Activated T-cell treated with anti-CD3 and anti-CD28 coated beads for 1 hour (primary cell): ENCODE measurements at regions not wholly inside any gene's neighbourhood (a gene's known extent, or its start where the extent isn't known, plus 50 kb on each side); places are given as distances from the start of the nearest gene placed in this dataset.
"Not testable (repeated sequence)": the region's sequence is repeated elsewhere in the genome, so short reads cannot be mapped to it uniquely, and the experiment has no call there.

ENCODE experiments used
- DNase-seq: peaks from one replicate; pipeline ENCODE4 v3.0.0-alpha.2; 2020; ENCODE audit warnings: low read depth

- no peak for DNase-seq
These were observed 392.1 kb upstream of the SALL1 start for GRCh38 chr16:51542981-51543815.

DNA sequence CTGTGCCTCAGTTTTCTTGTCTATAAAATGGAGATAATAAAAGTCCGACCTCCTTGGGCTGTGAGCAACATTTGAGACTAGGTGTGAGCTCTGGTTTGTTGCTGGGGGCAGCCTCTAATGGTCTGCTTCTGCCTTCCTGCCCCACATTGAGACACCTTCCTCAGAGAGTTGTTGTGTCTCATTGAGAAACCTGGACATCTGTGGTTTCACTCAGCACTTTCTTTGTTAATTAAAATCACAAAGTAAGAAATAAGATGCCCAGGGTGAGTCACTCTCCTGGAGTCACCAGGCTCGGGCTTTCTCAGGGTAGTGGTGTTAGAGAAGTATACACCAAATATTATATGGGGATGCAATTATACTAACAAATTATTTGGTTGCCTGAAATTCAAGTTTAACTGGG, 389.2 kb upstream of the SALL1 start:
- no peak for DNase-seq

DNA sequence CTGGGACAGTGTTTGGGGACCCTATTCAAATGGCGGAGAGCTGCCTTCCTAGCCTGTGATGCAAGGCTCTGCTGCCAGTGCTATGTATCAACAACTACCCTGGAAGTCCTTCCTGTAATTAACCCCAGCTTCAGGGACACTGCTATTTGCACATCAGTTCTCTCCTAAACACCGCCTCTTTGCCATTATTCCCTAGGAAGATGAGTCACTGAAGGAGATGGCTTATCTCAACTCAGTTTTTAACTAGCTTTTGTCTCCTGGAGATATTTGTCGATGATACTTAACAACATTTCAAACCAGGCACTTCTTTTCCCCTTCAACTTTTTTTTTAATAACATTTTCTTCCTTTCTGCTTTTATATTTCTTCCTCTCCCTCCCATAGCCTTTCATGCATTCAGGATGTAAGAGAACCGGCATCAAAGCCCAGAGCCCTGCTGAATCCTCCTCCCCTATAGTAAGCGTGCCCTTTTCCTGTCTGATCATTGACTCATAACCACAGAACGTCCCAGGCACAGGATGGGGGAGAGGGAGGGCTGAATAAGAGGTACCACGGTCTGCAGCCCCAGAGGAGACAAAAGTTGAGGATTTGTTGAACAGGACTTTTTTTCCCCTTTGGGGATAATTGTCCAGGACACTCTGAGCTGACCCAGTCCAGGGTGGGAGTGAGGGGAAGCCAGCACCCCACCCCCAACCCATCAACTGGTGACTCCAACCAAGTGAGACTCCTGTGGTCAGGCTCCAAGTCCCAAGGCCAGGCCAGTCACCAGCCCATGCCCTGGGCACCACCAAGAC, 387.8 kb upstream of the SALL1 start:
- DNase-seq, result no peak

- no peak for DNase-seq
These were observed 384.5 kb upstream of the SALL1 start for GRCh38 chr16:51535591-51535990.

DNA sequence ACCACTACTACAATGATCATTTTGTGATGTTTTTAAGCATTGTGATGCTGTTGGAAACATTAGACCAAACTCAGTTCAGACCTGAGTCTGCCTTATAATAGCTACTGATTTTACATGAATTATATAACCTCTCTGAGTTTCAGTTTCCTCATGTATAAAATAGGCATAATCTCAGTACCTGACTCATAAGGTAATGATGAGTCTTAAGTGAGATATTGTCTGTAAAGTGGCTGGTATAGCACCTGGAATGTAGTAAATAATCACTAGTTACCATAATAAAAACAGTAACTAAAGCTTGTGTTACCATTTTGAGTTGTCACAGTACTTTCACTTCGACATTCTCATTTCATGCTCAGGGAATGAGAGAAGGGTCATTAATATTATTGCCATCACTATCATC, 381.5 kb upstream of the SALL1 start:
- DNase-seq, result no peak

DNA sequence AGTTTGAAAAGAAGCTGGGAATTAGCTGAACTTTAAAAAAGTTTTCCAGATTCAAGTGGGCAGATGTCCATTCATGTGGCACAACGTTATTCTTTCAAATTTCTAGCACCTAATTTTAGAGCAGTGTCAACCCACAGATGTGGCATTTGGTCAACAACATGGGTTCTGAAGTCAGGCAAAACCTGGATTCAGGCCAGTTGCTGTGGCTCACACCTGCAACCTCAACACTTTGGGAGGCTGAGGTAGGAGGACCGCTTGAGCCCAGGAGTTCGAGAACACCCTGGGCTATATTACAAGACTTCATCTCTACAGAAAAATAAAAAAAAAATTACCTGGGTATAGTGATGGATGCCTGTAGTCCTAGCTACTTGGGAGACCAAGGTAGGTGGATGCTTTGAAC, 380.2 kb upstream of the SALL1 start:
- no peak for DNase-seq

DNA sequence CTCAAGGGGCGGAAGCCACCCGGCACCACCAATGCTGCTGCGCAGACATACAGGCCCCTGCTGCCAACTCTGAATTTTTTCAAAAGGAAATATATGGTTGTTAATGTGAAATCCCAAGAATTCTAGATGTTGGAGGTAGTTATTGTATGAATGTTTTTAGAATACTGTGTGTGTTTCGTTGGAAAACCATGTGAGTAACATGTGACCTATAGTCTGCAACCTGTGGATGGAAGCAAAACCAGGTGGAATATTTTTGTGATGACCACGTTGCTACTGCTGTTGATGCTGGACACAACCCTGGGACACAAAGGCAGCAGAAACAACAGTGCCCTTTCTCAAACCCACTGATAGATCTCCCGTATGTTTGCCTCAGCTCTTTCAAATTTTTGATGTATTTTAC, 376.3 kb upstream of the SALL1 start:
- no peak for DNase-seq

DNA sequence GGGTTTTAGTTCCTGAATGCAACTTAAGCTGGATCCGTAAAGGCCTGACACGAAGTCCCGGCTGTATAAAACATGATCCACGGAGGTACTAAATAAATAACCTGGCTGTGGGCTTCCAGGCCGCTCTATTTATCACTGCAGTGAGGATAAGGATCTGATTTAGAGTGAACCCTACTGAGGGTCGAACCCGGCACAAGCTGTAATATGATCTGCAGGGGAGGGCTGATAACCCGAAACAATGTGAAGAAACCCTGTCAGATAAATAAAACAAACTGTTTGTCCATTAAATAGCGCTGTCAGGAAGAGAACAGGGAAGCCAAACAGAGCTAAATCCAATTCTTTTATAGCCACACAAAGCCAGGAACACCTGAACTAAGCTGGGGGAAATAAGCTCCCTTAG, 375.6 kb upstream of the SALL1 start:
- no peak for DNase-seq

DNA sequence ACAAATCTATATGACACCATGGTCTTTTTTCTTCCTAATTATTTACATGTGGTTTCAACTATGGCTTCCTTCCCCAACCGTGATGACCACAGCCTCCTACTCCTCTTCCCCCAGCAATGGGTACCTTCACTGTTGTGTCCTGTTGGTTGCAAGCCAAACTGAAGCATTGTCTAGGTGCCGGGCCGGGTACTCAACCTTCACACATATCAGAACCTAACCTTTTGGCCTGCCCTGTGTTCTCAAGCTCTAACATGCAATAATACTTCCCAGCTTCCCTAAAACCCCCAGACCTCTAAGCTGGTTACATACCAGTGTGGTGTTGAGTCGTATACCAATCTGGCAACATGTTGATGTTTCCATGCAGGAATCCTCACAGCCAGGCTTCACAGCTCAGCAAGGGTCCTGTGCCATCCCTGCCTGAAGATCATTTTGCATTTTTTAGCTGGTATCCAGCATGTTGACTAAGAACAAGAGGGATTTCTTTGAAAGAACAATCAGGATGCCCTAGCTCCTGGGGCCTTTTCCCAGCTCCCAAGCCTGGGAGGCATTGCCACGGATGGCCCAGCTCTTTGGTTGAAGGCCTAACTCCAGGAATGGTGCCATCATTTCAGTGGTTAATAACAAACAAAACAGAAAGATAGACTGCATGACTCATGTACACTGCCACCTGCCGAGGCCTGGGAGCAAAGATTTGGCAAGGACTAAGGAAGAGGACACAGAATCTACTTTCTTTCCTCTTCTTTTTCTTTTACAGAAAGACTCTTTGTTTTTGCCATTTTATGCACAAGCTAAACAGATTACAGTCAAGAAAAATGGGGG, 373.7 kb upstream of the SALL1 start:
- no peak for DNase-seq

GRCh38 chr16:51524070-51524469, 373.0 kb upstream of the SALL1 start:
- DNase-seq, result no peak

GRCh38 chr16:51523400-51523799, 372.3 kb upstream of the SALL1 start:
- no peak for DNase-seq

DNA sequence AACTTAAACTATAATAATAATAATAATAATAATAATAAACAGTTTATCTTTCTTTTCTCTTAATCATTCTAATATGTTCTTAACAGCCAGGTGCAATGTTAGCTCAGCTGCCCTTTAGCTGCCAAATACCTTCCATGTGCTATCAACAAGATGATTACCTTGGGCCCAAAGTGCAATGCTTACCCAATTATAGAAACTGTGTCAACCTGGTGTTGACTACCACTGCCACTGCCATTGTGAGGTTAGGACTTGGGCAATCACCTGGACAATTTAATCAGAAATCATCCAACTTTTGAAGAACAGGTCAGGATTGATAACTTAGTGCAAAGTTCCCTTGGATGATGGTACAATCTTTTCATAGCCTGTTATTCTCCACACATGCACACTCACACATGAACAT, 371.8 kb upstream of the SALL1 start:
- no peak for DNase-seq

DNA sequence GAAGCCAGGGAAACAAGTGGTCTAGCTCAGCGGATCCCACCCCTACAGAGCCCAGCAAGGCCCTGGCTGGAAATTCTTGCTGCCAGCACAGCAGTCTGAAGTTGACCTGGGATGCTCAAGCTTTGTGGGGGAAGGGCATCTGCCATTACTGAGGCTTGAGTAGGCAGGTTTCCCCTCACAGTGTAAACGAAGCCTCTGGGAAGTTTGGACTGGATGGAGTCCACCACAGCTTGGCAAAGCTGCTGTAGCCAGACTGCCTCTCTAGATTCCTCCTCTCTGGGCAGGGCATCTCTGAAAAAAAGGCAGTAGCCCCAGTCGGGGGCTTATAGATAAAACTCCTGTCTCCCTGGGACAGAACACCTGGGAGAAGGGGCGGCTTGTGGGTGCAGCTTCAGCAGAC, 365.9 kb upstream of the SALL1 start:
- DNase-seq, result not testable (repeated sequence)

DNA sequence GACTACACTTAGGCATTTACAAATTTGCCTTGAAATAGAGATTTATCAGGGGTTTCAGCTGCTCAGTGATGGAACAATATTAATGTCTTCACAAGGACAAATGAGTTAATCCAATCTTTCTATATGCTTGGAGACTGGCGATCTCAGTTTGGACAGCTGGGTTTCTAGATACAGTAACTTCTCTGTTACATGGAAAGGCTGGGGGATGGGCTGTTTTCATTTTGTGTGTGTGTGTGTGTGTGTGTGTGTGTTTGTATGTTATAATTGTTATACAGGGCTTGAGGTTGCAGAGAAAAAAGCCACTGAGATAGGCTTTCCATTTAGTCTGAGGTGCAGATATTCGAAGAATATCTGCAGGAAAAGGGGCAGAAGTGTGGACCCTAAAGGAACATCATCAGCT, 359.3 kb upstream of the SALL1 start:
- no peak for DNase-seq

DNA sequence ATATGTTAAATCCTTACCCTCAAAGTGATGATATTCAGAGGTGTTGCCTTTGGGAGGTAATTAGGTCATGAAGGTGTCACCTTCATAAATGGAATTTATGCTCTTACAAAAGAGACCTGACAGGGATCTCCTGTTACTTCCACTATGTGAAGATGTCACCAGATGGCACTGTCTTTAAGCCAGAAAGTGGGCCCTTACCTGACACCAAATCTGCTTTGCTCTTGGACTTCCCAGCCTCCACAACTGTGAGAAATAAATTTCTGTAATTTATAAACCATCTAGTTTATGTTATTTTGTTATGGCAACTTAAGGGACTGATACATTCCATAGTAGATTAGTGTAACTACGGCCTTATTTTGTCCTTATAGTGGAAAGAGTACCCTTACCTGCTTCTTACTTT, 358.3 kb upstream of the SALL1 start:
- no peak for DNase-seq

- no peak for DNase-seq
These were observed 357.6 kb upstream of the SALL1 start for GRCh38 chr16:51508490-51509212.

GRCh38 chr16:51507286-51507685, 356.2 kb upstream of the SALL1 start:
- DNase-seq, result no peak

DNA sequence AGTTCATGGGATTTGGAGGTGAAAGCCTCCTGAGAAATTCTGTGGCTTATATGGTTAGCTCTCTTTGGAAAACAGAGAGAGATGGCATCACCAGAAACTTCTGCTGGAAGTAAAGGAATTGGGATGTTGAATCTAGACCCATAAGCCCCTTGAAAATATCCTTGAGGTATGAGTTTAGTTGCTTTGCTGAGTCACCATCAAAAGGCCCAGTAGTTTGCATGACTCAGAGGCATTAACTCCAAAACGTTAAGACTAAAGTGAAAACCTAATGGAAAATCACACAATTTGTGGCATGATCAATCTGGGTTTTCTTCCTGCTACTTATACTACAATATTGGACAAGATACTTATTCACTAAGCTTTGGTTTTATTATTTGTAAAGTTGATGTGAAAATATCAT, 349.2 kb upstream of the SALL1 start:
- no peak for DNase-seq

- no peak for DNase-seq
These were observed 346.6 kb upstream of the SALL1 start for GRCh38 chr16:51497541-51498211.

- no peak for DNase-seq
These were observed 339.8 kb upstream of the SALL1 start for GRCh38 chr16:51490866-51491265.

- no peak for DNase-seq
These were observed 336.8 kb upstream of the SALL1 start for GRCh38 chr16:51487880-51488279.
